ENCODE measurements at regions not wholly inside any gene's neighbourhood (a gene's known extent, or its start where the extent isn't known, plus 50 kb on each side); places are given as distances from the start of the nearest gene placed in this dataset.

- H3K27me3 Mint-ChIP-seq: no peaks in the 10 kb centered on the region
Measured at GRCh38 chrY:13082748-13083147, 178.1 kb downstream of the DDX3Y start.

GRCh38 chrY:13091575-13091974, 186.9 kb downstream of the DDX3Y start:
- H3K27ac Mint-ChIP-seq: no peak overlapping the region
- H3K4me3 Mint-ChIP-seq: no peak overlapping the region
- Histone ChIP-seq H3K4me3 (ENCODE audit: control extremely low read depth in 1 of 5, extremely low read depth in 1 of 5, insufficient read depth in 1 of 5, low read depth in 2 of 5, low read length in 4 of 5) (no peak overlapping the region), H3K9ac (ENCODE audit: low read length) (no peak overlapping the region), H3K9me3 (ENCODE audit: control extremely low read depth in 1 of 3, control insufficient read depth in 2 of 3, insufficient read depth in 1 of 3, low read length in 2 of 3) (no peaks in the 10 kb centered on the region), H3K4me1 (ENCODE audit: control insufficient read depth in 2 of 2, insufficient read depth in 2 of 2, low read length in 2 of 2) (no peaks in the 10 kb centered on the region), H2AFZ (ENCODE audit: insufficient read depth, low read depth, low read length, poor library complexity, severe bottlenecking) (no peak overlapping the region), H3K4me2 (replicated peaks; ENCODE audit: low read depth, low read length, poor library complexity, severe bottlenecking) (no peak overlapping the region), H4K20me1 (ENCODE audit: control insufficient read depth, insufficient read depth, low read length, poor library complexity, severe bottlenecking) (no peaks in the 10 kb centered on the region), H3K27me3 (replicated peaks in 1 of 4; ENCODE audit: control extremely low read depth in 1 of 4, control insufficient read depth in 3 of 4, insufficient read depth in 4 of 4, low read length in 3 of 4) (no peaks in the 10 kb centered on the region), H3K79me2 (ENCODE audit: control insufficient read depth, insufficient read depth, low read length) (no peaks in the 10 kb centered on the region), H3K36me3 (replicated peaks in 1 of 2; ENCODE audit: control extremely low read depth in 1 of 2, control insufficient read depth in 1 of 2, extremely low read depth in 1 of 2, insufficient read depth in 2 of 2, low read length in 1 of 2) (no peaks in the 10 kb centered on the region), H3K27ac (ENCODE audit: low read length in 2 of 2) (no peak overlapping the region)
- ATAC-seq (ENCODE audit: low read depth) (no peak), DNase-seq (no peak)
- POLR2A ChIA-PET: no interaction called here
- H3K4me1 Mint-ChIP-seq: no peaks in the 10 kb centered on the region
- CTCF ChIA-PET: no interaction called here
- H3K27me3 Mint-ChIP-seq: peaks cover 11% of the 10 kb centered on the region
- no peaks in the 10 kb centered on the region for H3K9me3 Mint-ChIP-seq (ENCODE audit: insufficient read depth)
- 85% methylated on average over 3 of the region's 5 CpGs for WGBS (ENCODE audit: insufficient coverage)
- intact Hi-C loops (cut with micrococcal nuclease): no loop called here
- no peak for TF ChIP-seq EZH2 (IDR thresholded peaks at IDR 0.05; ENCODE audit: borderline replicate concordance, insufficient read depth, low read depth, low read length, poor library complexity, severe bottlenecking)

More at GRCh38 chrY:13082748-13083147, 178.1 kb downstream of the DDX3Y start:
- ChIA-PET CTCF (no interaction called here), POLR2A (no interaction called here)
- no peak for ATAC-seq (ENCODE audit: low read depth)
- Histone ChIP-seq H3K4me1 (ENCODE audit: control insufficient read depth in 2 of 2, insufficient read depth in 2 of 2, low read length in 2 of 2) (no peaks in the 10 kb centered on the region), H4K20me1 (ENCODE audit: control insufficient read depth, insufficient read depth, low read length, poor library complexity, severe bottlenecking) (no peaks in the 10 kb centered on the region), H3K9me3 (ENCODE audit: control extremely low read depth in 1 of 3, control insufficient read depth in 2 of 3, insufficient read depth in 1 of 3, low read length in 2 of 3) (no peaks in the 10 kb centered on the region), H3K9ac (ENCODE audit: low read length) (no peak overlapping the region), H3K27me3 (replicated peaks in 1 of 4; ENCODE audit: control extremely low read depth in 1 of 4, control insufficient read depth in 3 of 4, insufficient read depth in 4 of 4, low read length in 3 of 4) (no peaks in the 10 kb centered on the region), H3K4me3 (ENCODE audit: control extremely low read depth in 1 of 5, extremely low read depth in 1 of 5, insufficient read depth in 1 of 5, low read depth in 2 of 5, low read length in 4 of 5) (no peak overlapping the region), H3K79me2 (ENCODE audit: control insufficient read depth, insufficient read depth, low read length) (no peaks in the 10 kb centered on the region), H2AFZ (ENCODE audit: insufficient read depth, low read depth, low read length, poor library complexity, severe bottlenecking) (no peak overlapping the region), H3K4me2 (replicated peaks; ENCODE audit: low read depth, low read length, poor library complexity, severe bottlenecking) (no peak overlapping the region), H3K36me3 (replicated peaks in 1 of 2; ENCODE audit: control extremely low read depth in 1 of 2, control insufficient read depth in 1 of 2, extremely low read depth in 1 of 2, insufficient read depth in 2 of 2, low read length in 1 of 2) (no peaks in the 10 kb centered on the region), H3K27ac (ENCODE audit: low read length in 2 of 2) (no peak overlapping the region)
- no peak for DNase-seq
- no peak overlapping the region for H3K27ac Mint-ChIP-seq
- H3K9me3 Mint-ChIP-seq (ENCODE audit: insufficient read depth): no peaks in the 10 kb centered on the region
- intact Hi-C loops (cut with micrococcal nuclease): no loop called here
- TF ChIP-seq CTCF (IDR thresholded peaks at IDR 0.05): no peak
- TF ChIP-seq EZH2 (IDR thresholded peaks at IDR 0.05; ENCODE audit: borderline replicate concordance, insufficient read depth, low read depth, low read length, poor library complexity, severe bottlenecking): no peak
- no peaks in the 10 kb centered on the region for H3K4me1 Mint-ChIP-seq
- no peak overlapping the region for H3K4me3 Mint-ChIP-seq
